ENCODE measurements at regions not wholly inside any gene's neighbourhood (a gene's known extent, or its start where the extent isn't known, plus 50 kb on each side); places are given as distances from the start of the nearest gene placed in this dataset.

GRCh38 chr4:12139296-12139695 lies 710.6 kb upstream of the HS3ST1 start (continued):
- TF ChIP-seq PATZ1 (tag by site-specific recombination; IDR thresholded peaks at IDR 0.05), result no peak
- TF ChIP-seq EGR2 (tag by site-specific recombination; IDR thresholded peaks at IDR 0.05; ENCODE audit: low read depth), result no peak
- no peak for TF ChIP-seq HOXD13 (CRISPR knock-in tag; IDR thresholded peaks at IDR 0.05; ENCODE audit: borderline replicate concordance)
- TF ChIP-seq ZNF837 (tag by site-specific recombination; IDR thresholded peaks at IDR 0.05), result no peak

GRCh38 chr4:12138488-12138887 lies 709.8 kb upstream of the HS3ST1 start:
- no peak overlapping the region for H3K4me3 ChIP-seq (ENCODE audit: low read depth, low read length)
- CTCF ChIA-PET, result no interaction called here
- no peaks in the 10 kb centered on the region for H3K36me3 ChIP-seq (ENCODE audit: control insufficient read depth in 2 of 2, insufficient read depth in 1 of 2, low read length in 2 of 2)
- no peaks in the 10 kb centered on the region for H3K9me3 ChIP-seq (ENCODE audit: control insufficient read depth, insufficient read depth, low read depth, low read length)
- TF ChIP-seq ZNF202 (tag by site-specific recombination; IDR thresholded peaks at IDR 0.05; ENCODE audit: borderline replicate concordance), result no peak
- no peak for TF ChIP-seq OSR2 (tag by site-specific recombination; IDR thresholded peaks at IDR 0.05)
- no peak for TF ChIP-seq SP7 (tag by site-specific recombination; IDR thresholded peaks at IDR 0.05)
- TF ChIP-seq ZNF518A (tag by site-specific recombination; conservative IDR thresholded peaks at IDR 0.05; ENCODE audit: low read depth), result no peak
- TF ChIP-seq ZNF624 (tag by site-specific recombination; IDR thresholded peaks at IDR 0.05), result no peak
- no peak for TF ChIP-seq PATZ1 (tag by site-specific recombination; IDR thresholded peaks at IDR 0.05)
- no peak for TF ChIP-seq ZNF354C (tag by site-specific recombination; IDR thresholded peaks at IDR 0.05; ENCODE audit: borderline replicate concordance, low read depth)
- TF ChIP-seq GLI4 (tag by site-specific recombination; IDR thresholded peaks at IDR 0.05), result no peak
- TF ChIP-seq ZNF654 (tag by site-specific recombination; IDR thresholded peaks at IDR 0.05; ENCODE audit: low read depth), result no peak
- TF ChIP-seq ZNF2 (tag by site-specific recombination; IDR thresholded peaks at IDR 0.05), result no peak
- no peak for TF ChIP-seq ZSCAN4 (tag by site-specific recombination; IDR thresholded peaks at IDR 0.05)
- TF ChIP-seq GLIS1 (tag by site-specific recombination; IDR thresholded peaks at IDR 0.05), result no peak
- TF ChIP-seq GLI2 (tag by site-specific recombination; IDR thresholded peaks at IDR 0.05; ENCODE audit: borderline replicate concordance, low read depth), result no peak
- TF ChIP-seq ZNF214 (tag by site-specific recombination; IDR thresholded peaks at IDR 0.05; ENCODE audit: borderline replicate concordance), result no peak
- no peak for TF ChIP-seq ZBTB6 (tag by site-specific recombination; IDR thresholded peaks at IDR 0.05)
- no peak for TF ChIP-seq ZNF394 (tag by site-specific recombination; IDR thresholded peaks at IDR 0.05; ENCODE audit: borderline replicate concordance)
- TF ChIP-seq ZNF704 (tag by site-specific recombination; IDR thresholded peaks at IDR 0.05), result no peak
- no peak overlapping the region for H3K27ac ChIP-seq (ENCODE audit: extremely low read depth, low read depth, low read length)
- POLR2A ChIA-PET, result no interaction called here
- H3K4me1 ChIP-seq (ENCODE audit: control insufficient read depth, insufficient read depth, low read length), result no peaks in the 10 kb centered on the region
